Fibroblast of lung (primary cell): ENCODE measurements at regions not wholly inside any gene's neighbourhood (a gene's known extent, or its start where the extent isn't known, plus 50 kb on each side); places are given as distances from the start of the nearest gene placed in this dataset.
A peak's percentile ranks its signal among the peaks of the same experiment; 100 is the strongest.

ENCODE experiments used
- DNase-seq, 2 donors: peaks; one replicate each; pipeline versions ENCODE4 v3.0.0 to v3.0.0-alpha.2; 2010; ENCODE audit warnings: low read depth in 2 of 2
- H2AFZ ChIP-seq: 2 replicates; pipeline ENCODE4 v1.5.1; 2012; ENCODE audit warnings: low read length, control low read depth, inconsistent platforms
- H3K27ac ChIP-seq: 2 replicates; pipeline ENCODE4 v1.5.1; 2011; ENCODE audit warnings: low read length, control low read depth; ENCODE audit not compliant: insufficient read depth
- H3K27me3 ChIP-seq: 2 replicates; pipeline ENCODE4 v1.5.1; 2011; ENCODE audit warnings: mild to moderate bottlenecking, low read length; ENCODE audit not compliant: control insufficient read depth, insufficient read depth
- H3K36me3 ChIP-seq: 2 replicates; pipeline ENCODE4 v1.5.1; 2011; ENCODE audit warnings: low read length; ENCODE audit not compliant: control insufficient read depth, insufficient read depth
- H3K4me1 ChIP-seq: 2 replicates; pipeline ENCODE4 v1.5.1; 2011; ENCODE audit warnings: low read length; ENCODE audit not compliant: control insufficient read depth, insufficient read depth; ENCODE audit errors: extremely low read depth
- H3K4me2 ChIP-seq: 2 replicates; pipeline ENCODE4 v1.5.1; 2011; ENCODE audit warnings: low read length, control low read depth; ENCODE audit not compliant: insufficient read depth; ENCODE audit errors: extremely low read depth
- H3K4me3 ChIP-seq, 4 experiments: fragments of 200-600 bp in 1 of 4; sonication (generic) in 1 of 4; replicated peaks in 1 of 4; 2 replicates each; pipeline ENCODE4 v1.5.1; 2011 to 2016; ENCODE audit warnings: low read length in 4 of 4, low read depth in 3 of 4, mild to moderate bottlenecking in 3 of 4, control low read depth in 2 of 4, inconsistent platforms in 1 of 4, mixed read lengths in 1 of 4; ENCODE audit not compliant: insufficient read depth in 1 of 4; ENCODE audit errors: control extremely low read depth in 1 of 4
- H3K79me2 ChIP-seq: 2 replicates; pipeline ENCODE4 v1.5.1; 2012; ENCODE audit warnings: mild to moderate bottlenecking, low read length, inconsistent platforms; ENCODE audit not compliant: control insufficient read depth, insufficient read depth
- H3K9ac ChIP-seq: 2 replicates; pipeline ENCODE4 v1.5.1; 2011; ENCODE audit warnings: mild to moderate bottlenecking, low read length, control low read depth; ENCODE audit not compliant: insufficient read depth
- H3K9me3 ChIP-seq: 2 replicates; pipeline ENCODE4 v1.5.1; 2012; ENCODE audit warnings: low read depth, low read length; ENCODE audit not compliant: control insufficient read depth, insufficient read depth
- H4K20me1 ChIP-seq: 2 replicates; pipeline ENCODE4 v1.5.1; 2011; ENCODE audit warnings: low read length; ENCODE audit not compliant: control insufficient read depth, insufficient read depth; ENCODE audit errors: extremely low read depth
- EZH2 ChIP-seq: IDR thresholded peaks from 2 replicates; pipeline ENCODE4 v1.5.1; 2012; ENCODE audit warnings: low read length, control low read depth, mild to moderate bottlenecking; ENCODE audit errors: missing control alignments
- TF ChIP-seq, protein P1 (sequence below), 2 donors: IDR thresholded peaks in 1 of 2; conservative IDR thresholded peaks in 1 of 2; 1 replicate in 1 of 2; 2 replicates in 1 of 2; pipeline ENCODE4 v1.5.1; 2011 to 2012; ENCODE audit warnings: low read length in 2 of 2, control low read depth in 1 of 2, inconsistent platforms in 1 of 2, low read depth in 1 of 2, mild to moderate bottlenecking in 1 of 2

DNA sequence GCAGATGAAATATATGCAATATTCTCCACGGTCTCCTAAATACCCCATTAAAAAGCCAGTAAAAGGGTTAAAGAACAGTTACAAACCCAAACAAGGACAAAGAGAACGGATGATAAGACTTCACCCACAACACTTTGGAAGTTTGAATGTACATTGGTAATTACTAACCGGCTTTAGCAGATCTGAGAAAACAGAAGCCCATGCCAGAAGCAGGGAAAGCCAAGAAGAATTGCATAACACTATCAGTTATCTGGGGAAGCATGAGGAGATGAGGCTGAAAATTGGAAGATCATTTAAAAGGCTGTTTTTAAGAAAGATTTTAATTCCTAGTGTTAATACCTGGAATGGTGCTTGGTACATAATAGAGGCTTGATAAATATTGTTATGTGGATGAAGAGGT, 55.6 kb upstream of the MYBPC1 start:
- H3K27ac ChIP-seq: no peak overlapping the region
- no peak overlapping the region for H3K9ac ChIP-seq
- H3K9me3 ChIP-seq: no peaks in the 10 kb centered on the region
- no peak overlapping the region for H2AFZ ChIP-seq
- no peak overlapping the region for H3K4me2 ChIP-seq
- H3K27me3 ChIP-seq: no peaks in the 10 kb centered on the region
- TF ChIP-seq EZH2: no peak
- TF ChIP-seq, protein P1, sequence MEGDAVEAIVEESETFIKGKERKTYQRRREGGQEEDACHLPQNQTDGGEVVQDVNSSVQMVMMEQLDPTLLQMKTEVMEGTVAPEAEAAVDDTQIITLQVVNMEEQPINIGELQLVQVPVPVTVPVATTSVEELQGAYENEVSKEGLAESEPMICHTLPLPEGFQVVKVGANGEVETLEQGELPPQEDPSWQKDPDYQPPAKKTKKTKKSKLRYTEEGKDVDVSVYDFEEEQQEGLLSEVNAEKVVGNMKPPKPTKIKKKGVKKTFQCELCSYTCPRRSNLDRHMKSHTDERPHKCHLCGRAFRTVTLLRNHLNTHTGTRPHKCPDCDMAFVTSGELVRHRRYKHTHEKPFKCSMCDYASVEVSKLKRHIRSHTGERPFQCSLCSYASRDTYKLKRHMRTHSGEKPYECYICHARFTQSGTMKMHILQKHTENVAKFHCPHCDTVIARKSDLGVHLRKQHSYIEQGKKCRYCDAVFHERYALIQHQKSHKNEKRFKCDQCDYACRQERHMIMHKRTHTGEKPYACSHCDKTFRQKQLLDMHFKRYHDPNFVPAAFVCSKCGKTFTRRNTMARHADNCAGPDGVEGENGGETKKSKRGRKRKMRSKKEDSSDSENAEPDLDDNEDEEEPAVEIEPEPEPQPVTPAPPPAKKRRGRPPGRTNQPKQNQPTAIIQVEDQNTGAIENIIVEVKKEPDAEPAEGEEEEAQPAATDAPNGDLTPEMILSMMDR (conservative IDR thresholded peaks at IDR 0.05 in 1 of 2, IDR thresholded peaks at IDR 0.05 in 1 of 2; ENCODE audit: low read depth in 1 of 2, low read length in 2 of 2): no peak
- no peak overlapping the region for H3K4me3 ChIP-seq
- no peaks in the 10 kb centered on the region for H4K20me1 ChIP-seq
- no peaks in the 10 kb centered on the region for H3K36me3 ChIP-seq
- DNase-seq: peak in 1 of 2 donors; percentile 40
- no peaks in the 10 kb centered on the region for H3K79me2 ChIP-seq
- H3K4me1 ChIP-seq: no peaks in the 10 kb centered on the region
